Common myeloid progenitor, CD34-positive (primary cell): ENCODE measurements at regions not wholly inside any gene's neighbourhood (a gene's known extent, or its start where the extent isn't known, plus 50 kb on each side); places are given as distances from the start of the nearest gene placed in this dataset.

ENCODE experiments used
- CTCF ChIA-PET: fragments of 350-600 bp; sonication (Branson Sonifier 250); formaldehyde crosslinking; loops from one replicate; lab custom pipeline; 2021; ENCODE audit warnings: antibody characterized with exemption; lab: Charles Lee
- POLR2A ChIA-PET: fragments of 350-600 bp; sonication (Branson Sonifier 250); formaldehyde crosslinking; loops from one replicate; lab custom pipeline; 2021; ENCODE audit warnings: antibody characterized with exemption; lab: Charles Lee
- DNase-seq, 3 donors: peaks; one replicate each; pipeline versions ENCODE4 v3.0.0 to v3.0.0-alpha.2; 2013
- H3K27ac ChIP-seq, 2 experiments: 1 replicate in 1 of 2; 2 replicates in 1 of 2; pipeline ENCODE4 v1.7.0; 2013; ENCODE audit warnings: inconsistent platforms in 2 of 2, low read length in 2 of 2, mild to moderate bottlenecking in 2 of 2, low read depth in 1 of 2, moderate library complexity in 1 of 2; ENCODE audit not compliant: severe bottlenecking in 2 of 2, insufficient read depth in 1 of 2, poor library complexity in 1 of 2
- H3K27me3 ChIP-seq, 5 experiments: replicated peaks in 2 of 5; 1 replicate in 3 of 5; 2 replicates in 2 of 5; pipeline versions ENCODE4 v1.6.1 to v1.7.0; 2013; ENCODE audit warnings: low read length in 4 of 5, mild to moderate bottlenecking in 2 of 5, moderate library complexity in 2 of 5, inconsistent platforms in 1 of 5; ENCODE audit not compliant: insufficient read depth in 5 of 5, control insufficient read depth in 4 of 5
- H3K36me3 ChIP-seq, 4 experiments: 1 replicate in 2 of 4; 2 replicates in 2 of 4; pipeline versions ENCODE4 v1.6.1 to v1.7.0; 2013; ENCODE audit warnings: low read length in 3 of 4, control low read depth in 1 of 4, mild to moderate bottlenecking in 1 of 4; ENCODE audit not compliant: control insufficient read depth in 4 of 4, insufficient read depth in 4 of 4
- H3K4me1 ChIP-seq, 4 experiments: 1 replicate in 3 of 4; 2 replicates in 1 of 4; pipeline versions ENCODE4 v1.6.1 to v1.7.1; 2013; ENCODE audit warnings: low read length in 3 of 4, mild to moderate bottlenecking in 3 of 4, control low read depth in 1 of 4, inconsistent platforms in 1 of 4, moderate library complexity in 1 of 4; ENCODE audit not compliant: control insufficient read depth in 4 of 4, insufficient read depth in 4 of 4; ENCODE audit errors: control extremely low read depth in 1 of 4
- H3K4me3 ChIP-seq, 7 experiments: 1 replicate in 4 of 7; 2 replicates in 3 of 7; pipeline versions ENCODE4 v1.5.1 to v1.7.0; 2013; ENCODE audit warnings: mild to moderate bottlenecking in 7 of 7, low read length in 6 of 7, moderate library complexity in 6 of 7, inconsistent platforms in 2 of 7, low read depth in 2 of 7, control low read depth in 1 of 7; ENCODE audit not compliant: insufficient read depth in 4 of 7, control insufficient read depth in 1 of 7; ENCODE audit errors: extremely low read depth in 1 of 7
- H3K9me3 ChIP-seq, 5 experiments: 1 replicate in 4 of 5; 2 replicates in 1 of 5; pipeline versions ENCODE4 v1.6.1 to v1.7.1; 2013; ENCODE audit warnings: low read length in 4 of 5, mild to moderate bottlenecking in 2 of 5, inconsistent platforms in 1 of 5, low read depth in 1 of 5, moderate library complexity in 1 of 5; ENCODE audit not compliant: control insufficient read depth in 4 of 5, insufficient read depth in 2 of 5; ENCODE audit errors: control extremely low read depth in 1 of 5
- WGBS: methylation state at CpG from one replicate; pipeline ENCODE4 v1.1.5; 2013; ENCODE audit not compliant: insufficient coverage; 5-methylcytosine and 5-hydroxymethylcytosine counted together

GRCh38 chr17:13395862-13396261, 205.9 kb downstream of the HS3ST3A1 start:
- POLR2A ChIA-PET = no interaction called here
- H3K27me3 ChIP-seq = no peaks in the 10 kb centered on the region

GRCh38 chr17:13395346-13395745, 206.4 kb downstream of the HS3ST3A1 start:
- ChIA-PET POLR2A (no interaction called here), CTCF (no interaction called here)
- no peak overlapping the region for H3K4me3 ChIP-seq
- H3K27me3 ChIP-seq = no peaks in the 10 kb centered on the region
- no peak for DNase-seq
- no peak overlapping the region for H3K27ac ChIP-seq
- H3K36me3 ChIP-seq = no peaks in the 10 kb centered on the region
- no peaks in the 10 kb centered on the region for H3K4me1 ChIP-seq
- H3K9me3 ChIP-seq = no peaks in the 10 kb centered on the region
- WGBS = 94% methylated on average over 7 of the region's 8 CpGs

More at GRCh38 chr17:13395862-13396261, 205.9 kb downstream of the HS3ST3A1 start:
- Histone ChIP-seq H3K9me3 (peaks cover 0 to 2% (median 0%) of the 10 kb centered on the region in 5 experiments), H3K36me3 (no peaks in the 10 kb centered on the region), H3K27ac (no peak overlapping the region), H3K4me1 (peaks cover 0 to 5% (median 0%) of the 10 kb centered on the region in 4 experiments), H3K4me3 (no peak overlapping the region)
- CTCF ChIA-PET = no interaction called here
- no peak for DNase-seq
- WGBS = 100% methylated on average over 1 of the region's 1 CpG

GRCh38 chr17:13393841-13394710, 207.7 kb downstream of the HS3ST3A1 start:
- Histone ChIP-seq H3K9me3 (no peaks in the 10 kb centered on the region), H3K4me1 (no peaks in the 10 kb centered on the region), H3K36me3 (no peaks in the 10 kb centered on the region), H3K4me3 (no peak overlapping the region), H3K27ac (no peak overlapping the region), H3K27me3 (no peaks in the 10 kb centered on the region)
- ChIA-PET CTCF (no interaction called here), POLR2A (no interaction called here)
- 93% methylated on average over 10 of the region's 12 CpGs for WGBS
- no peak for DNase-seq

- ChIA-PET CTCF (no interaction called here), POLR2A (no interaction called here)
- no peak for DNase-seq
- H3K27ac ChIP-seq = no peak overlapping the region
- H3K9me3 ChIP-seq = no peaks in the 10 kb centered on the region
- no peaks in the 10 kb centered on the region for H3K36me3 ChIP-seq
- H3K4me1 ChIP-seq = peaks cover 7 to 14% (median 12%) of the 10 kb centered on the region in 4 experiments
- no peak overlapping the region for H3K4me3 ChIP-seq
- no CpG with 5 or more reads among the region's 1 CpG for WGBS
- no peaks in the 10 kb centered on the region for H3K27me3 ChIP-seq
These were observed 213.8 kb downstream of the HS3ST3A1 start for GRCh38 chr17:13387952-13388351.

GRCh38 chr17:13387236-13387635, 214.5 kb downstream of the HS3ST3A1 start:
- H3K4me3 ChIP-seq = no peak overlapping the region
- no peak for DNase-seq
- no peaks in the 10 kb centered on the region for H3K9me3 ChIP-seq
- POLR2A ChIA-PET = no interaction called here
- H3K27me3 ChIP-seq = no peaks in the 10 kb centered on the region
- CTCF ChIA-PET = no interaction called here
- no peaks in the 10 kb centered on the region for H3K36me3 ChIP-seq
- no peak overlapping the region for H3K27ac ChIP-seq
- H3K4me1 ChIP-seq = peaks cover 7 to 14% (median 12%) of the 10 kb centered on the region in 4 experiments
- 94% methylated on average over 4 of the region's 5 CpGs for WGBS

- H3K27me3 ChIP-seq = no peaks in the 10 kb centered on the region
- H3K9me3 ChIP-seq = no peaks in the 10 kb centered on the region
- WGBS = 29% methylated on average over 5 of the region's 5 CpGs
- H3K36me3 ChIP-seq = no peaks in the 10 kb centered on the region
- peaks cover 7 to 16% (median 13%) of the 10 kb centered on the region in 4 experiments for H3K4me1 ChIP-seq
- DNase-seq = peak; percentile 50 to 88 (median 73)
- POLR2A ChIA-PET = no interaction called here
- peak overlapping the region in 1 of 2 experiments; percentile 54 for H3K27ac ChIP-seq
- CTCF ChIA-PET = interaction anchor here (0.6 kb wide), 1 partner anchor 14 kb away, joined by 3 read pairs; no protein-coding TSS in a partner anchor
- H3K4me3 ChIP-seq = no peak overlapping the region
These were observed 216.2 kb downstream of the HS3ST3A1 start for GRCh38 chr17:13385481-13385911.

GRCh38 chr17:13384626-13385025, 217.1 kb downstream of the HS3ST3A1 start:
- Histone ChIP-seq H3K4me1 (peaks cover 10 to 23% (median 17%) of the 10 kb centered on the region in 4 experiments), H3K9me3 (no peaks in the 10 kb centered on the region), H3K4me3 (no peak overlapping the region), H3K27me3 (no peaks in the 10 kb centered on the region), H3K36me3 (no peaks in the 10 kb centered on the region), H3K27ac (no peak overlapping the region)
- CTCF ChIA-PET = no interaction called here
- no peak for DNase-seq
- WGBS = no CpG with 5 or more reads among the region's 1 CpG
- POLR2A ChIA-PET = no interaction called here
